Ishikawa (cell line): ENCODE measurements at regions not wholly inside any gene's neighbourhood (a gene's known extent, or its start where the extent isn't known, plus 50 kb on each side); places are given as distances from the start of the nearest gene placed in this dataset.

Source experiments
- CREB1 ChIP-seq: IDR thresholded peaks from 2 replicates; pipeline ENCODE4 v1.6.1; 2012; ENCODE audit warnings: low read depth
- MAX ChIP-seq: IDR thresholded peaks from 2 replicates; pipeline ENCODE4 v1.6.1; 2012
- NFIC ChIP-seq: IDR thresholded peaks from 2 replicates; pipeline ENCODE4 v1.6.1; 2012
- REST ChIP-seq: IDR thresholded peaks from 2 replicates; pipeline ENCODE4 v1.6.1; 2012; ENCODE audit warnings: low read depth, mild to moderate bottlenecking
- USF1 ChIP-seq: IDR thresholded peaks from 2 replicates; pipeline ENCODE4 v1.6.1; 2012
- YY1 ChIP-seq: IDR thresholded peaks from 2 replicates; pipeline ENCODE4 v1.6.1; 2012; ENCODE audit warnings: low read depth

- TF ChIP-seq YY1, result no peak
- TF ChIP-seq MAX, result no peak
- no peak for TF ChIP-seq USF1
- TF ChIP-seq NFIC, result no peak
- no peak for TF ChIP-seq CREB1
- TF ChIP-seq REST, result no peak
Observed at GRCh38 chr3:159643406-159643805, 345.2 kb upstream of the IL12A start.
